DOHH2 (cell line): ENCODE measurements at regions not wholly inside any gene's neighbourhood (a gene's known extent, or its start where the extent isn't known, plus 50 kb on each side); places are given as distances from the start of the nearest gene placed in this dataset.

ENCODE experiments used
- H3F3A ChIP-seq: fragments of 200-600 bp; sonication (generic), shearing (Covaris generic); 2 replicates; pipeline ENCODE4 v1.6.0; 2016; ENCODE audit warnings: antibody characterized with exemption, mild to moderate bottlenecking; ENCODE audit not compliant: control insufficient read depth, insufficient read depth
- H3K27ac ChIP-seq: fragments of 200-600 bp; sonication (generic); 2 replicates; pipeline ENCODE4 v1.5.1; 2014; ENCODE audit warnings: low read depth, mild to moderate bottlenecking, low read length, moderate library complexity
- H3K27me3 ChIP-seq: fragments of 200-600 bp; sonication (generic); 2 replicates; pipeline ENCODE4 v1.6.1; 2014; ENCODE audit warnings: mild to moderate bottlenecking, low read length, mixed read lengths; ENCODE audit not compliant: control insufficient read depth
- H3K36me3 ChIP-seq: fragments of 200-600 bp; sonication (generic); 2 replicates; pipeline ENCODE4 v1.6.1; 2014; ENCODE audit warnings: mild to moderate bottlenecking, low read length, moderate library complexity, mixed read lengths; ENCODE audit not compliant: control insufficient read depth
- H3K4me1 ChIP-seq: fragments of 200-600 bp; sonication (generic); 2 replicates; pipeline ENCODE4 v1.6.1; 2014; ENCODE audit warnings: mild to moderate bottlenecking, low read length, mixed read lengths; ENCODE audit not compliant: control insufficient read depth
- H3K4me2 ChIP-seq: fragments of 200-600 bp; sonication (generic); 2 replicates; pipeline ENCODE4 v1.6.0; 2014; ENCODE audit warnings: mild to moderate bottlenecking, low read length, moderate library complexity
- H3K4me3 ChIP-seq: fragments of 200-600 bp; sonication (generic); 2 replicates; pipeline ENCODE4 v1.5.1; 2014; ENCODE audit warnings: mild to moderate bottlenecking, low read length, mixed read lengths
- H3K79me2 ChIP-seq: fragments of 200-600 bp; sonication (generic); 2 replicates; pipeline ENCODE4 v1.6.1; 2014; ENCODE audit warnings: mild to moderate bottlenecking, low read length, mixed read lengths; ENCODE audit not compliant: control insufficient read depth
- H3K9me2 ChIP-seq: fragments of 200-600 bp; sonication (generic); replicated peaks from 2 replicates; pipeline ENCODE4 v1.6.1; 2014; ENCODE audit warnings: mild to moderate bottlenecking, low read length, mixed read lengths; ENCODE audit not compliant: control insufficient read depth
- H3K9me3 ChIP-seq: fragments of 200-600 bp; sonication (generic); 2 replicates; pipeline ENCODE4 v1.6.1; 2014; ENCODE audit warnings: antibody characterized with exemption, low read length, mixed read lengths; ENCODE audit not compliant: control insufficient read depth, insufficient read depth
- H4K20me1 ChIP-seq: fragments of 200-600 bp; sonication (generic); 2 replicates; pipeline ENCODE4 v1.6.0; 2014; ENCODE audit warnings: low read depth, mild to moderate bottlenecking, antibody characterized with exemption, low read length, moderate library complexity; ENCODE audit not compliant: control insufficient read depth, insufficient read depth
- EZH2phosphoT487 ChIP-seq: fragments of 200-600 bp; sonication (generic); IDR thresholded peaks from 2 replicates; pipeline ENCODE4 v1.6.1; 2017; ENCODE audit warnings: borderline replicate concordance, mild to moderate bottlenecking, antibody characterized with exemption, low read length, moderate library complexity, mixed read lengths
- TF ChIP-seq, protein P1 (sequence below): fragments of 200-600 bp; sonication (generic); IDR thresholded peaks from one replicate; pipeline ENCODE4 v1.5.1; 2014; ENCODE audit warnings: antibody characterized with exemption, mild to moderate bottlenecking, low read depth, low read length; ENCODE audit not compliant: poor library complexity, severe bottlenecking

- Histone ChIP-seq H3K9me2 (no peaks in the 10 kb centered on the region), H3K4me2 (no peak overlapping the region), H3K36me3 (no peaks in the 10 kb centered on the region), H3K4me1 (no peaks in the 10 kb centered on the region), H3K27ac (no peak overlapping the region), H3K4me3 (no peak overlapping the region), H3F3A (no peaks in the 10 kb centered on the region), H4K20me1 (no peaks in the 10 kb centered on the region), H3K79me2 (no peaks in the 10 kb centered on the region), H3K9me3 (no peaks in the 10 kb centered on the region; the same call in 1 of the 2 replicates), H3K27me3 (no peaks in the 10 kb centered on the region)
- TF ChIP-seq, protein P1, sequence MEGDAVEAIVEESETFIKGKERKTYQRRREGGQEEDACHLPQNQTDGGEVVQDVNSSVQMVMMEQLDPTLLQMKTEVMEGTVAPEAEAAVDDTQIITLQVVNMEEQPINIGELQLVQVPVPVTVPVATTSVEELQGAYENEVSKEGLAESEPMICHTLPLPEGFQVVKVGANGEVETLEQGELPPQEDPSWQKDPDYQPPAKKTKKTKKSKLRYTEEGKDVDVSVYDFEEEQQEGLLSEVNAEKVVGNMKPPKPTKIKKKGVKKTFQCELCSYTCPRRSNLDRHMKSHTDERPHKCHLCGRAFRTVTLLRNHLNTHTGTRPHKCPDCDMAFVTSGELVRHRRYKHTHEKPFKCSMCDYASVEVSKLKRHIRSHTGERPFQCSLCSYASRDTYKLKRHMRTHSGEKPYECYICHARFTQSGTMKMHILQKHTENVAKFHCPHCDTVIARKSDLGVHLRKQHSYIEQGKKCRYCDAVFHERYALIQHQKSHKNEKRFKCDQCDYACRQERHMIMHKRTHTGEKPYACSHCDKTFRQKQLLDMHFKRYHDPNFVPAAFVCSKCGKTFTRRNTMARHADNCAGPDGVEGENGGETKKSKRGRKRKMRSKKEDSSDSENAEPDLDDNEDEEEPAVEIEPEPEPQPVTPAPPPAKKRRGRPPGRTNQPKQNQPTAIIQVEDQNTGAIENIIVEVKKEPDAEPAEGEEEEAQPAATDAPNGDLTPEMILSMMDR = no peak
- TF ChIP-seq EZH2phosphoT487 = no peak
Measured at GRCh38 chr2:167424803-167425755, 536.8 kb downstream of the XIRP2 start.

DNA sequence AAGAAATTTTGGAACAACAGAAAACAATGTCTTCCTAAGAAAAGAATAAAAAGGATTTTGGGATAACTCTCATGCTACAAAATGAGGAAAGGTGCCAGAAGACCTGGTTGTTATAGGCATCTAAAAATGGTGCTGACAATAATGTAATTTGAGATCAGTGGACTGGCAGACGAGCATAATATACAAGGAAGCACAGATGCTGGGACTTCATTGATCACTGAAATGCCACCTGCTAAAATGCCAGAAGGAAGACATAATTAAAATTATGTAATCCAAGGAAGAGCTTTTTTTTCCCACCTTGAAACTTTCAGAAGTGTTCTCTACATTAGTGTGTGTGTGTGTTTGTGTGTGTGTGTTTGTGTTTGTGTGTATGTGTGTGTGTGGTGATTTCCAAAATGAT lies 535.9 kb downstream of the XIRP2 start:
- no peaks in the 10 kb centered on the region for H3K27me3 ChIP-seq
- no peak overlapping the region for H3K4me3 ChIP-seq
- no peaks in the 10 kb centered on the region for H3K79me2 ChIP-seq
- no peaks in the 10 kb centered on the region for H3F3A ChIP-seq
- H3K36me3 ChIP-seq = no peaks in the 10 kb centered on the region
- H3K9me2 ChIP-seq = no peaks in the 10 kb centered on the region
- H4K20me1 ChIP-seq = no peaks in the 10 kb centered on the region
- no peaks in the 10 kb centered on the region for H3K4me1 ChIP-seq
- no peak overlapping the region for H3K4me2 ChIP-seq
- TF ChIP-seq, protein P1 = no peak
- TF ChIP-seq EZH2phosphoT487 = no peak
- H3K27ac ChIP-seq = no peak overlapping the region
- H3K9me3 ChIP-seq = no peaks in the 10 kb centered on the region; the same call in 1 of the 2 replicates

- TF ChIP-seq, protein P1 = no peak
- no peak for TF ChIP-seq EZH2phosphoT487
- Histone ChIP-seq H3K4me2 (no peak overlapping the region), H3K36me3 (no peaks in the 10 kb centered on the region), H3F3A (no peaks in the 10 kb centered on the region), H3K9me3 (no peaks in the 10 kb centered on the region; the same call in 1 of the 2 replicates), H3K9me2 (no peaks in the 10 kb centered on the region), H3K27me3 (no peaks in the 10 kb centered on the region), H3K4me1 (no peaks in the 10 kb centered on the region), H3K4me3 (no peak overlapping the region), H3K27ac (no peak overlapping the region), H3K79me2 (no peaks in the 10 kb centered on the region), H4K20me1 (no peaks in the 10 kb centered on the region)
Measured at GRCh38 chr2:167423731-167424130, 535.5 kb downstream of the XIRP2 start.
